Mesenchymal stem cell (in vitro differentiated cells and primary cell): ENCODE measurements at regions not wholly inside any gene's neighbourhood (a gene's known extent, or its start where the extent isn't known, plus 50 kb on each side); places are given as distances from the start of the nearest gene placed in this dataset.

Source experiments
- DNase-seq: peaks from one replicate; pipeline ENCODE4 v3.0.0-alpha.2; 2013
- H2AFZ ChIP-seq: one replicate; pipeline ENCODE4 v1.6.1; 2013; ENCODE audit warnings: low read depth, mild to moderate bottlenecking, control low read depth, inconsistent platforms, low read length, moderate library complexity
- H2AK5ac ChIP-seq: 2 replicates; pipeline ENCODE4 v1.6.1; 2013; ENCODE audit warnings: low read length, moderate library complexity, mild to moderate bottlenecking, inconsistent platforms; ENCODE audit not compliant: severe bottlenecking
- H2BK120ac ChIP-seq: one replicate; pipeline ENCODE4 v1.6.1; 2013; ENCODE audit warnings: low read depth, mild to moderate bottlenecking, inconsistent platforms, low read length, moderate library complexity
- H2BK12ac ChIP-seq, 2 experiments: one replicate each; pipeline ENCODE4 v1.6.1; 2013; ENCODE audit warnings: inconsistent platforms in 2 of 2, low read length in 2 of 2, mild to moderate bottlenecking in 2 of 2, moderate library complexity in 2 of 2, control low read depth in 1 of 2
- H2BK15ac ChIP-seq: one replicate; pipeline ENCODE4 v1.6.1; 2013; ENCODE audit warnings: mild to moderate bottlenecking, low read depth, inconsistent platforms; ENCODE audit not compliant: poor library complexity, severe bottlenecking
- H2BK5ac ChIP-seq: 2 replicates; pipeline ENCODE4 v1.6.1; 2013; ENCODE audit warnings: low read depth, mild to moderate bottlenecking, low read length, control low read depth, inconsistent platforms; ENCODE audit not compliant: poor library complexity, severe bottlenecking
- H3K14ac ChIP-seq, 2 experiments: one replicate each; pipeline ENCODE4 v1.6.1; 2013; ENCODE audit warnings: inconsistent platforms in 2 of 2, low read length in 2 of 2, control low read depth in 1 of 2, mild to moderate bottlenecking in 1 of 2, moderate library complexity in 1 of 2
- H3K18ac ChIP-seq, 2 experiments: one replicate each; pipeline ENCODE4 v1.6.1; 2013; ENCODE audit warnings: inconsistent platforms in 2 of 2, low read length in 2 of 2, control low read depth in 1 of 2, low read depth in 1 of 2, mild to moderate bottlenecking in 1 of 2
- H3K23ac ChIP-seq, 2 experiments: one replicate each; pipeline ENCODE4 v1.6.1; 2013; ENCODE audit warnings: inconsistent platforms in 2 of 2, low read length in 2 of 2, mild to moderate bottlenecking in 2 of 2, moderate library complexity in 2 of 2, control low read depth in 1 of 2
- H3K27ac ChIP-seq: 2 replicates; pipeline ENCODE4 v1.5.1; 2013; ENCODE audit warnings: mild to moderate bottlenecking, moderate library complexity, low read length, control low read depth, inconsistent platforms; ENCODE audit not compliant: poor library complexity, severe bottlenecking
- H3K27me3 ChIP-seq, 2 experiments: 2 replicates each; pipeline versions ENCODE4 v1.6.1 to v1.7.0; 2013; ENCODE audit warnings: low read length in 2 of 2, mild to moderate bottlenecking in 2 of 2, moderate library complexity in 2 of 2, control low read depth in 1 of 2, inconsistent platforms in 1 of 2; ENCODE audit not compliant: control insufficient read depth in 1 of 2, insufficient read depth in 1 of 2
- H3K36me3 ChIP-seq, 2 experiments: 2 replicates each; pipeline versions ENCODE4 v1.6.1 to v1.7.0; 2013; ENCODE audit warnings: low read length in 2 of 2, control low read depth in 1 of 2, inconsistent platforms in 1 of 2, low read depth in 1 of 2, mild to moderate bottlenecking in 1 of 2; ENCODE audit not compliant: insufficient read depth in 2 of 2, control insufficient read depth in 1 of 2
- H3K4ac ChIP-seq, 2 experiments: one replicate each; pipeline ENCODE4 v1.6.1; 2013; ENCODE audit warnings: inconsistent platforms in 2 of 2, low read length in 2 of 2, mild to moderate bottlenecking in 2 of 2, moderate library complexity in 2 of 2, control low read depth in 1 of 2, low read depth in 1 of 2
- H3K4me1 ChIP-seq: 2 replicates; pipeline ENCODE4 v1.6.1; 2013; ENCODE audit warnings: low read depth, low read length, control low read depth; ENCODE audit not compliant: control insufficient read depth, insufficient read depth
- H3K4me2 ChIP-seq: 2 replicates; pipeline ENCODE4 v1.6.1; 2013; ENCODE audit warnings: low read length, mild to moderate bottlenecking, inconsistent platforms; ENCODE audit not compliant: poor library complexity, severe bottlenecking
- H3K4me3 ChIP-seq, 2 experiments: 2 replicates each; pipeline versions ENCODE4 v1.5.1 to v1.7.0; 2013; ENCODE audit warnings: low read length in 2 of 2, mild to moderate bottlenecking in 2 of 2, control low read depth in 1 of 2, low read depth in 1 of 2; ENCODE audit not compliant: insufficient read depth in 1 of 2
- H3K79me1 ChIP-seq: replicated peaks from 2 replicates; pipeline ENCODE4 v1.6.1; 2013; ENCODE audit warnings: mild to moderate bottlenecking, control low read depth, low read length, inconsistent platforms; ENCODE audit not compliant: poor library complexity, severe bottlenecking
- H3K9ac ChIP-seq: 2 replicates; pipeline ENCODE4 v1.7.0; 2013; ENCODE audit warnings: mild to moderate bottlenecking, low read length, moderate library complexity
- H3K9me3 ChIP-seq: 2 replicates; pipeline ENCODE4 v1.7.0; 2013; ENCODE audit warnings: mild to moderate bottlenecking, low read length; ENCODE audit not compliant: control insufficient read depth
- H4K8ac ChIP-seq: one replicate; pipeline ENCODE4 v1.6.1; 2013; ENCODE audit warnings: inconsistent platforms, mild to moderate bottlenecking, low read length, moderate library complexity
- H4K91ac ChIP-seq: one replicate; pipeline ENCODE4 v1.6.1; 2013; ENCODE audit warnings: mild to moderate bottlenecking, low read length, inconsistent platforms
- WGBS: methylation state at CpG from one replicate; pipeline ENCODE4 v1.1.7; 2013; ENCODE audit warnings: mixed read lengths; 5-methylcytosine and 5-hydroxymethylcytosine counted together

- no peak overlapping the region for H4K8ac ChIP-seq
- no peak overlapping the region for H4K91ac ChIP-seq
- no peaks in the 10 kb centered on the region for H3K36me3 ChIP-seq
- no peak overlapping the region for H2BK12ac ChIP-seq
- no peak overlapping the region for H3K14ac ChIP-seq
- H3K27me3 ChIP-seq = no peaks in the 10 kb centered on the region
- H3K9me3 ChIP-seq = no peaks in the 10 kb centered on the region
- WGBS = 87% methylated on average over 6 of the region's 6 CpGs
- no peak overlapping the region for H3K27ac ChIP-seq
- no peak overlapping the region for H3K9ac ChIP-seq
- H3K4me3 ChIP-seq = no peak overlapping the region
- no peak overlapping the region for H3K4me2 ChIP-seq
- H3K79me1 ChIP-seq = no peaks in the 10 kb centered on the region
- no peaks in the 10 kb centered on the region for H3K4me1 ChIP-seq
- H2BK15ac ChIP-seq = no peak overlapping the region
- H2BK5ac ChIP-seq = no peak overlapping the region
- no peak overlapping the region for H2AFZ ChIP-seq
- H3K4ac ChIP-seq = no peak overlapping the region
- no peak for DNase-seq
- no peak overlapping the region for H3K23ac ChIP-seq
- no peak overlapping the region for H2BK120ac ChIP-seq
- H2AK5ac ChIP-seq = no peak overlapping the region
- no peak overlapping the region for H3K18ac ChIP-seq
Measured at GRCh38 chr9:100715100-100715380, 137.2 kb downstream of the CAVIN4 start.

GRCh38 chr9:100718717-100719116 is 140.8 kb downstream of the CAVIN4 start:
- DNase-seq = no peak
- Histone ChIP-seq H3K79me1 (no peaks in the 10 kb centered on the region), H3K27ac (no peak overlapping the region), H3K9me3 (no peaks in the 10 kb centered on the region), H2BK12ac (no peak overlapping the region), H2BK15ac (no peak overlapping the region), H3K36me3 (no peaks in the 10 kb centered on the region), H4K8ac (no peak overlapping the region), H2AK5ac (no peak overlapping the region), H3K4me3 (no peak overlapping the region), H3K18ac (no peak overlapping the region), H3K4me2 (no peak overlapping the region), H3K27me3 (no peaks in the 10 kb centered on the region), H3K14ac (no peak overlapping the region), H2AFZ (no peak overlapping the region), H3K4ac (no peak overlapping the region), H3K4me1 (no peaks in the 10 kb centered on the region), H3K9ac (no peak overlapping the region), H4K91ac (no peak overlapping the region), H2BK5ac (no peak overlapping the region), H2BK120ac (no peak overlapping the region), H3K23ac (no peak overlapping the region)
- WGBS = 74% methylated on average over 5 of the region's 5 CpGs

- H3K9me3 ChIP-seq = no peaks in the 10 kb centered on the region
- H3K4me2 ChIP-seq = no peak overlapping the region
- H3K9ac ChIP-seq = no peak overlapping the region
- no peak overlapping the region for H4K91ac ChIP-seq
- no peaks in the 10 kb centered on the region for H3K79me1 ChIP-seq
- H3K18ac ChIP-seq = no peak overlapping the region
- no peak overlapping the region for H3K27ac ChIP-seq
- H2BK120ac ChIP-seq = no peak overlapping the region
- no peaks in the 10 kb centered on the region for H3K36me3 ChIP-seq
- no peak overlapping the region for H2AK5ac ChIP-seq
- no peak overlapping the region for H4K8ac ChIP-seq
- no peak overlapping the region for H2BK5ac ChIP-seq
- no peak overlapping the region for H2AFZ ChIP-seq
- H3K23ac ChIP-seq = no peak overlapping the region
- no CpG with 5 or more reads among the region's 1 CpG for WGBS
- H2BK15ac ChIP-seq = no peak overlapping the region
- no peaks in the 10 kb centered on the region for H3K27me3 ChIP-seq
- H3K4me1 ChIP-seq = no peaks in the 10 kb centered on the region
- no peak overlapping the region for H3K4me3 ChIP-seq
- DNase-seq = no peak
- no peak overlapping the region for H2BK12ac ChIP-seq
- no peak overlapping the region for H3K4ac ChIP-seq
- H3K14ac ChIP-seq = no peak overlapping the region
Measured at GRCh38 chr9:100720922-100721321, 143.0 kb downstream of the CAVIN4 start.

GRCh38 chr9:100724886-100725285 is 147.0 kb downstream of the CAVIN4 start:
- H3K36me3 ChIP-seq = no peaks in the 10 kb centered on the region
- H3K23ac ChIP-seq = no peak overlapping the region
- 80% methylated on average over 5 of the region's 5 CpGs for WGBS
- H4K8ac ChIP-seq = no peak overlapping the region
- no peak overlapping the region for H2BK120ac ChIP-seq
- no peak overlapping the region for H3K4me3 ChIP-seq
- no peak overlapping the region for H2BK12ac ChIP-seq
- no peak overlapping the region for H4K91ac ChIP-seq
- H3K4ac ChIP-seq = no peak overlapping the region
- H3K4me2 ChIP-seq = no peak overlapping the region
- H3K14ac ChIP-seq = no peak overlapping the region
- H2AFZ ChIP-seq = no peak overlapping the region
- H2BK5ac ChIP-seq = no peak overlapping the region
- H3K27ac ChIP-seq = no peak overlapping the region
- no peaks in the 10 kb centered on the region for H3K9me3 ChIP-seq
- no peaks in the 10 kb centered on the region for H3K4me1 ChIP-seq
- H3K18ac ChIP-seq = no peak overlapping the region
- no peak overlapping the region for H3K9ac ChIP-seq
- no peaks in the 10 kb centered on the region for H3K27me3 ChIP-seq
- no peak for DNase-seq
- H2AK5ac ChIP-seq = no peak overlapping the region
- no peaks in the 10 kb centered on the region for H3K79me1 ChIP-seq
- H2BK15ac ChIP-seq = no peak overlapping the region
